ENCODE measurements at regions not wholly inside any gene's neighbourhood (a gene's known extent, or its start where the extent isn't known, plus 50 kb on each side); places are given as distances from the start of the nearest gene placed in this dataset.

DNA sequence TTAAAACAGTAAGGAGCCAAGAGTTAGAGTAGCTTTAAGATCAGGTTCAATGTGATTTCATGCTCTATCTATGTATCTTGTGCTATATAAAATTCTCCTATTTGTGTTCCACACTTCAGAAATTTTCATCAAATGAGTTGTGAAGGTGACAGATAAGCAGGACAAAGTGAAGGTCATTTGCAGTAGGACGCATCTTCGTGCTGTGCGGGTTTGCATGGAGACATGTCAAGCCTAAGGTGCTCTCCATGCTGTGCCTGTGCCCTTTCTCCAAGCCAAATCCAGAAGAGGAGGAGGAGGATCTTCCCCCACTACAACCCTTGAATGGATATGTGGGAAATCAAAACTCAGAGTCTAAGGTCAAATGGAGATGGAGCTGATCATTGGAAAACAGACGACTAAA lies 147.3 kb upstream of the NEDD9 start:
- TF ChIP-seq, protein P1, sequence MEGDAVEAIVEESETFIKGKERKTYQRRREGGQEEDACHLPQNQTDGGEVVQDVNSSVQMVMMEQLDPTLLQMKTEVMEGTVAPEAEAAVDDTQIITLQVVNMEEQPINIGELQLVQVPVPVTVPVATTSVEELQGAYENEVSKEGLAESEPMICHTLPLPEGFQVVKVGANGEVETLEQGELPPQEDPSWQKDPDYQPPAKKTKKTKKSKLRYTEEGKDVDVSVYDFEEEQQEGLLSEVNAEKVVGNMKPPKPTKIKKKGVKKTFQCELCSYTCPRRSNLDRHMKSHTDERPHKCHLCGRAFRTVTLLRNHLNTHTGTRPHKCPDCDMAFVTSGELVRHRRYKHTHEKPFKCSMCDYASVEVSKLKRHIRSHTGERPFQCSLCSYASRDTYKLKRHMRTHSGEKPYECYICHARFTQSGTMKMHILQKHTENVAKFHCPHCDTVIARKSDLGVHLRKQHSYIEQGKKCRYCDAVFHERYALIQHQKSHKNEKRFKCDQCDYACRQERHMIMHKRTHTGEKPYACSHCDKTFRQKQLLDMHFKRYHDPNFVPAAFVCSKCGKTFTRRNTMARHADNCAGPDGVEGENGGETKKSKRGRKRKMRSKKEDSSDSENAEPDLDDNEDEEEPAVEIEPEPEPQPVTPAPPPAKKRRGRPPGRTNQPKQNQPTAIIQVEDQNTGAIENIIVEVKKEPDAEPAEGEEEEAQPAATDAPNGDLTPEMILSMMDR (IDR thresholded peaks at IDR 0.05; ENCODE audit: borderline replicate concordance, extremely low read depth, low read length, poor library complexity, severe bottlenecking) = no peak
- TF ChIP-seq EZH2 (IDR thresholded peaks at IDR 0.05; ENCODE audit: borderline replicate concordance, low read depth, low read length, severe bottlenecking) = no peak
